ENCODE measurements at regions not wholly inside any gene's neighbourhood (a gene's known extent, or its start where the extent isn't known, plus 50 kb on each side); places are given as distances from the start of the nearest gene placed in this dataset.

GRCh38 chr21:23982546-23982945 lies 1624.7 kb downstream of the MRPL39 start:
- TF ChIP-seq CTCF (IDR thresholded peaks at IDR 0.05) = no peak
- H3K4me3 Mint-ChIP-seq (ENCODE audit: unreplicated experiment) = no peak overlapping the region
- DNase-seq (ENCODE audit: low spot score) = no peak
- H3K27me3 Mint-ChIP-seq (ENCODE audit: low read depth) = no peaks in the 10 kb centered on the region
- peaks cover 54% of the 10 kb centered on the region for H3K9me3 Mint-ChIP-seq (ENCODE audit: low read depth)
- H3K36me3 Mint-ChIP-seq (ENCODE audit: low read depth) = peaks cover 2% of the 10 kb centered on the region
- H3K27ac Mint-ChIP-seq (ENCODE audit: unreplicated experiment) = no peak overlapping the region
- H3K4me1 Mint-ChIP-seq (ENCODE audit: low read depth) = no peaks in the 10 kb centered on the region

- no peak overlapping the region for H3K27ac Mint-ChIP-seq (ENCODE audit: unreplicated experiment)
- peaks cover 42% of the 10 kb centered on the region for H3K9me3 Mint-ChIP-seq (ENCODE audit: low read depth)
- no peak overlapping the region for H3K4me3 Mint-ChIP-seq (ENCODE audit: unreplicated experiment)
- peaks cover 2% of the 10 kb centered on the region for H3K36me3 Mint-ChIP-seq (ENCODE audit: low read depth)
- no peaks in the 10 kb centered on the region for H3K4me1 Mint-ChIP-seq (ENCODE audit: low read depth)
- H3K27me3 Mint-ChIP-seq (ENCODE audit: low read depth) = no peaks in the 10 kb centered on the region
- no peak for TF ChIP-seq CTCF (IDR thresholded peaks at IDR 0.05)
- DNase-seq (ENCODE audit: low spot score) = no peak
Observed at GRCh38 chr21:23977971-23978370, 1629.3 kb downstream of the MRPL39 start.

- Mint-ChIP-seq H3K4me3 (ENCODE audit: unreplicated experiment) (no peak overlapping the region), H3K36me3 (ENCODE audit: low read depth) (no peaks in the 10 kb centered on the region), H3K27ac (ENCODE audit: unreplicated experiment) (no peak overlapping the region), H3K4me1 (ENCODE audit: low read depth) (no peaks in the 10 kb centered on the region), H3K9me3 (ENCODE audit: low read depth) (peaks cover 52% of the 10 kb centered on the region), H3K27me3 (ENCODE audit: low read depth) (no peaks in the 10 kb centered on the region)
- no peak for DNase-seq (ENCODE audit: low spot score)
- peak; percentile 28 for TF ChIP-seq CTCF (IDR thresholded peaks at IDR 0.05)
Observed at GRCh38 chr21:23968722-23969647, 1638.3 kb downstream of the MRPL39 start.

- no peak overlapping the region for H3K4me3 Mint-ChIP-seq (ENCODE audit: unreplicated experiment)
- no peak for TF ChIP-seq CTCF (IDR thresholded peaks at IDR 0.05)
- no peaks in the 10 kb centered on the region for H3K4me1 Mint-ChIP-seq (ENCODE audit: low read depth)
- peaks cover 54% of the 10 kb centered on the region for H3K9me3 Mint-ChIP-seq (ENCODE audit: low read depth)
- no peaks in the 10 kb centered on the region for H3K27me3 Mint-ChIP-seq (ENCODE audit: low read depth)
- no peak overlapping the region for H3K27ac Mint-ChIP-seq (ENCODE audit: unreplicated experiment)
- no peak for DNase-seq (ENCODE audit: low spot score)
- H3K36me3 Mint-ChIP-seq (ENCODE audit: low read depth) = no peaks in the 10 kb centered on the region
Observed at GRCh38 chr21:23968008-23968407, 1639.3 kb downstream of the MRPL39 start.

- no peak for DNase-seq (ENCODE audit: low spot score)
- no peak overlapping the region for H3K27ac Mint-ChIP-seq (ENCODE audit: unreplicated experiment)
- no peak for TF ChIP-seq CTCF (IDR thresholded peaks at IDR 0.05)
- H3K9me3 Mint-ChIP-seq (ENCODE audit: low read depth) = peaks cover 51% of the 10 kb centered on the region
- no peaks in the 10 kb centered on the region for H3K36me3 Mint-ChIP-seq (ENCODE audit: low read depth)
- H3K4me3 Mint-ChIP-seq (ENCODE audit: unreplicated experiment) = no peak overlapping the region
- H3K4me1 Mint-ChIP-seq (ENCODE audit: low read depth) = no peaks in the 10 kb centered on the region
- H3K27me3 Mint-ChIP-seq (ENCODE audit: low read depth) = no peaks in the 10 kb centered on the region
Observed at GRCh38 chr21:23963454-23963853, 1643.8 kb downstream of the MRPL39 start.

All from chondrocyte (in vitro differentiated cells).